CD4-positive, alpha-beta T cell treated with Interleukin-15 for 1 hour (primary cell): ENCODE measurements at regions not wholly inside any gene's neighbourhood (a gene's known extent, or its start where the extent isn't known, plus 50 kb on each side); places are given as distances from the start of the nearest gene placed in this dataset.
A peak's percentile ranks its signal among the peaks of the same experiment; 100 is the strongest.
"Not testable (repeated sequence)": the region's sequence is repeated elsewhere in the genome, so short reads cannot be mapped to it uniquely, and the experiment has no call there.

Source experiments
- DNase-seq: peaks from one replicate; pipeline ENCODE4 v3.0.0-alpha.2; 2020

- not testable (repeated sequence) for DNase-seq
These were observed 165.8 kb upstream of the GRK3 start for GRCh38 chr22:25398591-25399062.

- DNase-seq, result no peak
These were observed 164.8 kb upstream of the GRK3 start for GRCh38 chr22:25399649-25400151.

DNA sequence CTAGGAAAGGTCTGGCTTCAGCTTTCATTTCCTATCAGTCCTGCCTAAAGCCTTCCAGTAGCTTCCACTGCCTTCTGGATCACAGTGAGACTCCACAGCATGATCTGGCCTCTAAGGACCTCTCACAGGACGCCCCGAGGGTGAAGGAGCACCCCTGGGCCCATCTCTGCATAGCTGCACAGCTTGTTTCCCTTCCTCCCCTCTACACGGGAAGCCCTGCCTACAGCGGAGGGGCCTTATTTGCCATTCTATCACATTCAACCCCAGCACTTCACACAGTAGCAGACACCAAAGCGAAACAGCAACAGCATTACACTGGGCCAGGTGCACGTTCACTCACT is 162.3 kb upstream of the GRK3 start:
- no peak for DNase-seq

- DNase-seq, result no peak
These were observed 161.8 kb upstream of the GRK3 start for GRCh38 chr22:25402501-25403283.

DNA sequence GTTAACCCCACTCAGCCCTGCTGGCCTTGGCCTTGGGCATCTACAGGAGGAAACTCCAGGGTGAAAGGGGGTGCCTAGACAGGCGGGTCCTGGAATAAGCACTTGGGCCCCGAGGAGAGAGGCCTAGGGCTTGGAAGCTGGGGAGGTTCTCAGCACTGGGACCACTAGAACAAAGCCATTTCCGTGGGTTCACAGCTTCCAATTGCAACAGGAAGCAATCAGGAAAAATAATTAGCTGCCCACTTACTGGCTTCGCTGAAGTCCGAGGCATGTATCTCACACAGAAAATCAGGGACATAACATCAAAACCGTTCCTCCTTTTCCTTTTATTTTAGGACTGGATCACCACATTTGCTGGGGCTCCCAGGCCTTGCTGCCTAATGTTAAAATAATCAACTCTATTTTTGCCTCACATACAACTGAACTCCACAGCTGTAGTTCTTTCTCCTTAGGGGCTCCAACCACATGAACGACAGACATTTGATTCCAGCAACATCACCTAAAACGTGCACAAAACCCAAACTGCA is 161.1 kb upstream of the GRK3 start:
- no peak for DNase-seq

DNA sequence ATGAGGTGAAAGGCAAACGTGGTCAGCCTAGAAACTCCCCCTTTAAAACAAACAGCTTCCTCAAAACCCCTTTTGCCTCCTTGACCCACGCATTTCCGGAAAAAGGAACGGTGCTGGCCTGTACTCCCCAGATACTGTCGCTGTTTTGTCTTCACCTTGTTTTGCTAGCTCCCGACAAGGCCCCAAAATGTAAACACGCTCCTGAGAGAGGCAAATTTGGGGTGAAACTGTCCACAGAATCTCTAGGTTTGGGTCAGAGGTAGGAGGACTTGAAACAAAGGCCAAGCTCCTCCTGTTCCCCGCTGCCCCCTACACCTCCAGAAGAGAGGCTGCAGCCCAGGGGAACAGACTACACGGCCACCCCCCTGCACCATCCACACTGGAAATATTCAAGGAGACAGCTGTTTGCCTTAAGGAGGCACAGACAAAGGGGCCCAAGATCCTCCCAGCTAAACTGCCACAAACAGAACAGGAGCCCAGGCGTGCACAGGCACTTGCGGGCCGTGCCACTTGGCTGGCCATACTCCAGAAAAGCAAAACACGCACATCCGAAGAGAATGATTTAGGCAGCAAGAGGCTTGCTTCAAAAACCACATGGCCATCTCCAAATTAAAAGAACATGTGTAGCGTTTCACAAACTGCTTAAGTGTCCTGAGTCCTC is 160.5 kb upstream of the GRK3 start:
- DNase-seq, result no peak

- DNase-seq, result no peak
These were observed 159.9 kb upstream of the GRK3 start for GRCh38 chr22:25404556-25404927.

- DNase-seq, result peak; percentile 72
These were observed 159.3 kb upstream of the GRK3 start for GRCh38 chr22:25404928-25405816.

GRCh38 chr22:25405841-25406509 is 158.5 kb upstream of the GRK3 start:
- no peak for DNase-seq

- DNase-seq, result no peak
These were observed 157.8 kb upstream of the GRK3 start for GRCh38 chr22:25406510-25407210.

DNA sequence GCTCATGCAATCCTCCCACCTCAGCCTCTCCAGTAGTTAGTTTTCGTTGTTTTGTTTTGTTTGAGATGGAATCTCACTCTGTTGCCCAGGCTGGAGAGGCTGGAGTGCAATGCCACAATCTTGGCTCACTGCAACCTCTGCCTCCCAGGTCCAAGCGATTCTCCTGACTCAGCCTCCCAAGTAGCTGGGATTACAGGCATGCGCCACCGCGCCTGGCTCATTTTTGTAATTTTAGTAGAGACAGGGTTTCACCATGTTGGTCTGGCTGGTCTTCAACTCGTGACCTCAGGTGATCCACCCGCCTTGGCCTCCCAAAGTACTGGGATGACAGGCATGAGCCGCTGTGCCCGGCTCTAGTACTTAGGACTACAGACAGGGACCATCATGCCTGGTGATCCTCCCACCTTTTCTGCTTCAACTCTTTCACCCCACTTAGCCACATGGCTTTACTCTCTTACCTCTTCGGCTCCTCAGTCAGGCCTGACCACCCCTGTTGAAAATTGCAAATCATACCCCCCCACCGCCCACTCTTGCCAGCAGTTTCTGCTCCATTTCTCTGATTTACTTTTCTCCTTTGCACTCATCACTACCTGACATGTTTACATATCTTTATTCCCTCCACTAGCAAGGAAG is 157.1 kb upstream of the GRK3 start:
- no peak for DNase-seq

DNA sequence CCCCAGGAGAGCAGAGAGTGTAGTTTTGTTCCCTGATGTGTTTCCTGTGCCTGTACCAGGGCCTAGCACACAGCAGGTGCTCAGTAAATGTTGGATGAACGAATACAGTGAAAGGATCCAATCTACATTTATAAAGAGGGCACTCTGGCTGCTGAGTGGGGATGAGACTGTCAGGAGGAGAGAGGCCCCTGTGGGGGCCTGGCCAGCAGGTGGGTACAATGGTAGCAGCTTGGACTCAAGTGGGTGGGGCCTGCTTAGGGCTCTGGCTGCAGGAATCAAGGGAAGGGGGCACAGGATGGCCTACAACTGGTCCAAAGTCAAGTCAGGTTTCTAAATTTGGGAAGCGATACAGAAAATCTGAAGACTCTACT is 156.6 kb upstream of the GRK3 start:
- no peak for DNase-seq

GRCh38 chr22:25409240-25409639 is 155.2 kb upstream of the GRK3 start:
- no peak for DNase-seq

- DNase-seq, result no peak
These were observed 153.6 kb upstream of the GRK3 start for GRCh38 chr22:25410849-25411248.

- DNase-seq, result no peak
These were observed 150.9 kb upstream of the GRK3 start for GRCh38 chr22:25413620-25414019.

DNA sequence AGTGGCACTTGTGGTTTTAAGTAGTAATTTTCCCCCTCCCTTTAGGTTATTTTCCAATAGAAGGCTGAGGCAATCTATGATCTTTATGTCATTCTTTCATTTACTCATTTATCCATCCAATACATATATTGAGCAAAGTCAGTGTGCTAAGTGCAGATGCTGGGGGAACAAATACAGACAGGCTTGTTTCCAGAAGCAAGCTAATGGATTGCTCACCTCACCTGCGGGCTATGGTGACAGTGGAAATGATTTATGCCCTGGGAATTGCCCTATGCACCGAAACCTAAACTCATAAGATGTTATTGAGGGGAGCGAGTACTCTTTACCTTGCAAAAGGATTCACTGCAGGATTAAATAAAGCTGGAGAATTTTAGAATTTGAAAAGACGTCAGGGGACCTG is 148.7 kb upstream of the GRK3 start:
- DNase-seq, result not testable (repeated sequence)

DNA sequence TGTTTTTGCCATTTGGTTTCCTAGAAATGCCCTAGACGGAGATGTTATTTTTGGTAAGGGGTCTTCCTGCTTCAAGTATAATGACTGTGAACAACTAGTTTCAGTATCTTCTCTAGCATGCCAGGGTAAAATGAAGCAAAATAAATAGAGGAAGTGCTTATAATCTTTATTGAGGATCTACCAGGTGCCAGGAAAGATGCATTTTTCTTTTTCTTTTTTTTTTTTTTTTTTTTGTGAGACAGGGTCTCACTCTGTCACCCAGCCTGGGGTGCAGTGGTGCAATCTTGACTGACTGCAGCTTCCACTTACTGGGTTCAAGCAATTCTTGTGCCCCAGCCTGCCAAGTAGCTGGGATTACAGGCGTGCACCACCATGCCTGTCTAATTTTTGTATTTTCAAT is 146.6 kb upstream of the GRK3 start:
- not testable (repeated sequence) for DNase-seq

DNA sequence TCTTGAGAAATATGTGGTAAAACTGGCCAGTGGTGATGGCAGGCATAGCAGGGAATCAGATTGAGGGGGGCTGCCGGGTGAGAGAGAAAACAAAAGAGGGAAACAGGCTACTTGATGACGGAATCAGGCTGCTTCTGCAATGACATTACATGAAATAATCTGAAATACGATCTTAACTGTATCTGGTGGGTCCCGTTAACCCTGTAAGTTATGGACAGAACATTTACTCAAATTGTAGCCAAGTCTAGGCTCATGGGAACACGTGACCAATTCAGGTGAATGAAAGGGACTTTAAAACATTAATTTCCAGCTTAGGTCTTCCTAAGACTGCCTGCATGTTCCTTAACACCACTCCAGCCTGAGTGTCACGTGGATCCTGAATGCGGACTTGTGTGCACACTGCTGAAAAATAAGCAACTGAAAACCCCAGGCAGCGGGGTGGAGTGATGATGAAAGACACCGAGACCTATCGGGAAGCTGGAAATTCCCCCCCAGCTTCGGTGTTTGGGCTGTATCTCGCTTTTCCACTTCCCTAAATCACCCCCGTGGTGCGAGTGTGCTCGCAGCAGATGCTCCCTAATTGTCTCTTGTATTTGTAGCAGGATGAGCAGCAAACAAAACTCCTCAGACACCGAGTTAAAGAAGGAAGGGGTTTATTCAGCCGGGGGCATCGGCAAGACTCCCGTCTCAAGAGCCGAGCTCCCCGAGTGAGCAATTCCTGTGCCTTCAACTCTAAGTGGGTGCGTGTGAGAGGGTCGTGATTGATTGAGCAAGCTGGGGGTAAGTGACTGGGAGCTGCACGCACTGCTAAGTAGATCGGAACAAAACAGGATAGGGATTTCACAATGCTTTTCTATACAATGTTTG is 145.0 kb upstream of the GRK3 start:
- DNase-seq, result peak; percentile 71

DNA sequence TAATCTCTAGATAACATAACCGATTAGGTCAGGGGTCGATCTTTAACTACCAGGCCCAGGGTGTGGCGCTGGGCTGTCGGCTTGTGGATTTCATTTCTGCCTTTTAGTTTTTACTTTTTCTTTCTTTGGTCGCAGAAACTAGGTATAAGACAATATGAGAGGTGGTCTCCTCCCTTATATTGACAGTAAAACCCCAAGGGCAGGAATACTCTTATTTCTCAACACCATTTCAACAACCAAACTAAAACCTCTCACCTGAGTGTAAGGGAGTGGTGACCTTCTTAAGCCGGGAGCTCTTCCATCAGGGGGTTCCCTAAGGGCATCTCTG is 144.4 kb upstream of the GRK3 start:
- DNase-seq, result not testable (repeated sequence)

DNA sequence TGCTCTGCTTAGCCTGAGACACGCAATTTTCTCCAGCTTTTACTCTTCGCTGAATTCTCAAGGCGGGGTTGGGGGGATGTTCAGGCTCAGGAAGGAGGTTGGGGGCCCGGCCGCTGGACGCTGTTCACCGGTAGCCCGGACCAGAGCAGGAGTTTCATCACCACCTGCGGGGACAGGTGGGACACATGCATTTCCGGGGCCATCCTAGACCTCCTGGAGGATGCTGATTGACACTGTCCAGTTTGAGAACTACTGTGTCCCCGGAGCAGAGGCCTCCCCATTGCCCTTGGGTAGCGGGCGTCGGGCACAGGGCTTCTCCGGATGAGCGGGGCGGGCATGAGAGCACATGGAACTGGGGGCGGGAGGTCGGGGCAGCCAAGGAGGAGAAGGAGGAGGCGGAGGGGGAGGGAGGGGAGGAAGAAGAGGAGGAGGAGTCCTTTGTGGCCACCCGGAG is 144.0 kb upstream of the GRK3 start:
- no peak for DNase-seq
